ENCODE measurements at regions not wholly inside any gene's neighbourhood (a gene's known extent, or its start where the extent isn't known, plus 50 kb on each side); places are given as distances from the start of the nearest gene placed in this dataset.
A peak's percentile ranks its signal among the peaks of the same experiment; 100 is the strongest.

DNA sequence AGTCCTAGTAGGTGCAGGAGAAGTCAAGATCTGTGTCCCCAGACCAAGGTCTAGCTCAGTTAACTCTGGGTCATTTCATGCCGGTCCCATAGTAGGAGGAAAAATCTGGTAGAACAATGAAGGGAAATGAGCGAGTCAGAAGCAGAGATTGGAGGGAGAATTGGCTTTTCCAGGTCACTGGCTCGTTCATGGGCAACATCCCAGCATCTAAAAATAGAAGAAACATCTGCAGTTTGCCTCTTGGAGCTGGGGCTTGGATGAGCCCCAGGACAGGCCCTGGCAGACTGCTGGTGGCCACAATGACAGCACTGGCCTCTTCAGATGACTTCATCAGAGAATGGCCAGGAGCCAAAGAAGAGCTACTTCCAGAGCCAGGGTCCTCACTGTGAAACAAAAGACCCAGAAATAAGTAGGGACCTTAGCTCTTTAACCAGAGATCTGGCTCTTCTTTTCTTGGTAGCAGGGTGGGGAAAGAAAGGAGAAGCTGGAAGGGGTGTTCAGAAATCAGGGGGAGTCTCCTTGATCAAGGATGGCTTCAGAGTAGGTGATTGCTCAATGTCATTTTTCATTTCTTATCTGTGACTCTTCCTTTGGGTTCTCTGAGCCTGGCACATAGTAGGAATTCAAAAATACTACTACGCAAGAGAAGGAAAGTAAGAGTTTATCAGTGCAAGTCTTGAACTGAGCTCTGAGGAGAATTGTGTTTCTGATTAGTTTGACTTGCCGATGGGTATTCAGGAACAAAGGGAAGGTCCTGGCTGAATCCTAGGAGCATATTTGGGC, 102.6 kb downstream of the TMPRSS5 start:
- no peak overlapping the region for H3K4me3 ChIP-seq
- H3K27ac ChIP-seq = no peak overlapping the region
- no peak overlapping the region for H2AFZ ChIP-seq
- peaks cover 6% of the 10 kb centered on the region; the same call in 1 of the 2 replicates for H3K4me1 ChIP-seq (ENCODE audit: insufficient read depth)
- H3K9me2 ChIP-seq (ENCODE audit: insufficient read depth) = no peaks in the 10 kb centered on the region
- H3K79me2 ChIP-seq (ENCODE audit: insufficient read depth) = no peaks in the 10 kb centered on the region
- H3K9me3 ChIP-seq (ENCODE audit: low read depth) = no peaks in the 10 kb centered on the region
- peak; percentile 71 for DNase-seq
- TF ChIP-seq EZH2phosphoT487 (IDR thresholded peaks at IDR 0.05; ENCODE audit: insufficient read depth, low read depth) (no peak), EZH2 (IDR thresholded peaks at IDR 0.05; ENCODE audit: insufficient read depth, poor library complexity, severe bottlenecking) (no peak)
- peak overlapping the region; percentile 21 for H3K4me2 ChIP-seq (ENCODE audit: unreplicated experiment)
- H3K27me3 ChIP-seq (replicated peaks; ENCODE audit: insufficient read depth) = peaks cover 28% of the 10 kb centered on the region
- no peaks in the 10 kb centered on the region for H4K20me1 ChIP-seq (ENCODE audit: insufficient read depth)
- H3F3A ChIP-seq (ENCODE audit: insufficient read depth) = no peaks in the 10 kb centered on the region
- in situ Hi-C loops (cut with MboI) = no loop called here
- no peak overlapping the region for H3K9ac ChIP-seq
- no peaks in the 10 kb centered on the region for H3K36me3 ChIP-seq (ENCODE audit: low read depth)
- 23% methylated on average over 5 of the region's 5 CpGs for WGBS, 2 experiments (ENCODE audit: low coverage in 1 of 2, low lambda C conversion rate in 2 of 2, missing lambda C conversion rate in 2 of 2)

DNA sequence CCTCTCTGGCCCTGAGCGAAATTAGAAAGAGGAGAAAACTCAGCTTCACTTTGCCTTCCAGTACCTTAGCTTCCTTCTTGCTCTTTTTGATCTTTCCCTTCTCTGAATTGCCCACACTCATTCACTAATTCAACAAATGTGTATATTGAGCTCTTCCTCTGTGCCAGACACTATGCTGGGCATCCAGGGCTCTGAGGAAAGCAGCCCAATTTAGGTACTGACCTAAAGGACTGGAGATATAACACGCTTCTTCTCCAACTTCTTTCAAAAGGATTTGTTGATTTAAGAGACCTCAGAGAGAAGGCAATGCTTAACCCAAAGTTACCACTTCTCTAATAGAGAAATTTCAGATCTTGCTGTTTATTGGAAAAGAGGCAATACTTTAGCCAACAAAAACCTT, 103.6 kb downstream of the TMPRSS5 start:
- H3K9me3 ChIP-seq (ENCODE audit: low read depth) = no peaks in the 10 kb centered on the region
- H3K4me2 ChIP-seq (ENCODE audit: unreplicated experiment) = no peak overlapping the region
- no peak overlapping the region for H3K27ac ChIP-seq
- in situ Hi-C loops (cut with MboI) = no loop called here
- H3K9me2 ChIP-seq (ENCODE audit: insufficient read depth) = no peaks in the 10 kb centered on the region
- WGBS, 2 experiments (ENCODE audit: low coverage in 1 of 2, low lambda C conversion rate in 2 of 2, missing lambda C conversion rate in 2 of 2) = 68 to 71% methylated on average over 2 of the region's 2 CpGs
- no peaks in the 10 kb centered on the region for H3F3A ChIP-seq (ENCODE audit: insufficient read depth)
- H3K9ac ChIP-seq = no peak overlapping the region
- no peak overlapping the region for H3K4me3 ChIP-seq
- TF ChIP-seq EZH2 (IDR thresholded peaks at IDR 0.05; ENCODE audit: insufficient read depth, poor library complexity, severe bottlenecking) (no peak), EZH2phosphoT487 (IDR thresholded peaks at IDR 0.05; ENCODE audit: insufficient read depth, low read depth) (no peak)
- H3K4me1 ChIP-seq (ENCODE audit: insufficient read depth) = peaks cover 6% of the 10 kb centered on the region; the same call in 1 of the 2 replicates
- peaks cover 36% of the 10 kb centered on the region for H3K27me3 ChIP-seq (replicated peaks; ENCODE audit: insufficient read depth)
- H3K79me2 ChIP-seq (ENCODE audit: insufficient read depth) = no peaks in the 10 kb centered on the region
- H2AFZ ChIP-seq = no peak overlapping the region
- H4K20me1 ChIP-seq (ENCODE audit: insufficient read depth) = no peaks in the 10 kb centered on the region
- H3K36me3 ChIP-seq (ENCODE audit: low read depth) = no peaks in the 10 kb centered on the region
- no peak for DNase-seq

DNA sequence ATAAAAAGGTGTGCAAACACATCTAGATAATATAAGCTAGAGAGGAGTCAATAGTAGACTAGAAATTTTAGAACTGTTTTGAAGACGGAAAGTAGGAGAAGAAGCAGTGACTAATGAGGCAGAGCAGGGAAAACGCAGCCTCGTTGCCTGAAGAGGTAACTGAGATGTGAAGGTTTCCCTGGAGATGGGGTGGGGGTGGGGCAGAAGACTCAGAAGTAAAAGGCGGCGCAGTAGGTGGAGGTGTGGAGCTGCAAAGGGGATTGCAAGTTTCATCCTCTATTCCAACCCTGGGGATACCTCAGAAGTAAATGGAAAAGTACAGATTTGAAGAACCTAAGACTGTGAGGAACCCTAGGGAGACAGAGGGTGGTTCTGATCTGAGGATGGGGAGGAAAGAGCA, 109.5 kb downstream of the TMPRSS5 start:
- 59 to 67% methylated on average over 4 to 5 of the region's 5 CpGs for WGBS, 2 experiments (ENCODE audit: low coverage in 1 of 2, low lambda C conversion rate in 2 of 2, missing lambda C conversion rate in 2 of 2)
- no peak overlapping the region for H3K4me2 ChIP-seq (ENCODE audit: unreplicated experiment)
- in situ Hi-C loops (cut with MboI) = no loop called here

DNA sequence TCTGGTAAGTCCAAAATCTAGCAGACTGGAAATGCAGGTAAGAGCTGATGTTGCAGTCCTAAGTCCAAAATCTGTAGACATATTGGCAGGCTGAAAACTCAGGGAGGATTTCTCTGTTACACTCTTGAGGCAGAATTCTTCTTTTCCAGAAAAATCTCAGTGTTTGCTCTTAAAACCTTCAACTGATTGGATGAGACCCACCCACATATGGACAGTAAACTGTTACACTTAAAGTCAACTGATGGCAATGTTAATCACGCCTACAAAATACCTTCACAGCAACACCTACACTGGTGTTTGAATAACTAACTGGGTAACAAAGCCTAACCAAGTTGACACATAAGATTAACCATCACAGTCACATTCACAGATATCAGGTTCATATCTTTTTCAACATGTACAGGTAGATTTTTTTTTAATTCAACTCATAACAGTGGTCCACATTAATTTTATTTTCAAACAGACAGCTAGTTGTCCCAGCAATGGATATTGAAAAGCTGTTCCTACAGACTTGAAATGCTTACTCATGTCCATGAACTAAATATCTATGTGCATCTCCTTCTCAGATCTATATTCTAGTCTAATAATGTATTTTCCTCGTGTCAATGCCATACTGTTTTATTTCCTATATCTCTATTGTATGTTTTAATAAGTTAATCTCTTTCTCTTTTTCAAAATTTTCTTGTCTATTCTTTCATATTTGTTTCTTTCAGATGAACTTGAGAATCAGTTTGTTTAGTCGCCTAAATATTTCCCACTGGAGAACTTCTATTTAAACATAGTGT, 110.1 kb downstream of the TMPRSS5 start:
- TF ChIP-seq EZH2 (IDR thresholded peaks at IDR 0.05; ENCODE audit: insufficient read depth, poor library complexity, severe bottlenecking) (no peak), EZH2phosphoT487 (IDR thresholded peaks at IDR 0.05; ENCODE audit: insufficient read depth, low read depth) (no peak)
- no peak overlapping the region for H3K4me2 ChIP-seq (ENCODE audit: unreplicated experiment)
- no peaks in the 10 kb centered on the region for H3K36me3 ChIP-seq (ENCODE audit: low read depth)
- no peak overlapping the region for H3K9ac ChIP-seq
- H3K27ac ChIP-seq = no peak overlapping the region
- WGBS, 2 experiments (ENCODE audit: low coverage in 1 of 2, low lambda C conversion rate in 2 of 2, missing lambda C conversion rate in 2 of 2) = 52 to 54% methylated on average over 3 of the region's 3 CpGs
- peaks cover 19% of the 10 kb centered on the region for H3K27me3 ChIP-seq (replicated peaks; ENCODE audit: insufficient read depth)
- no peaks in the 10 kb centered on the region for H3F3A ChIP-seq (ENCODE audit: insufficient read depth)
- H3K79me2 ChIP-seq (ENCODE audit: insufficient read depth) = no peaks in the 10 kb centered on the region
- in situ Hi-C loops (cut with MboI) = no loop called here
- no peak overlapping the region for H2AFZ ChIP-seq
- H4K20me1 ChIP-seq (ENCODE audit: insufficient read depth) = no peaks in the 10 kb centered on the region
- no peak overlapping the region for H3K4me3 ChIP-seq
- H3K9me3 ChIP-seq (ENCODE audit: low read depth) = no peaks in the 10 kb centered on the region
- no peak for DNase-seq
- H3K9me2 ChIP-seq (ENCODE audit: insufficient read depth) = no peaks in the 10 kb centered on the region
- H3K4me1 ChIP-seq (ENCODE audit: insufficient read depth) = peaks cover 17% of the 10 kb centered on the region

More for the DNA sequence above, 109.5 kb downstream of the TMPRSS5 start:
- Histone ChIP-seq H3K27me3 (replicated peaks; ENCODE audit: insufficient read depth) (peaks cover 25% of the 10 kb centered on the region), H3K36me3 (ENCODE audit: low read depth) (no peaks in the 10 kb centered on the region), H2AFZ (no peak overlapping the region), H3F3A (ENCODE audit: insufficient read depth) (no peaks in the 10 kb centered on the region), H4K20me1 (ENCODE audit: insufficient read depth) (no peaks in the 10 kb centered on the region), H3K4me1 (ENCODE audit: insufficient read depth) (peaks cover 17% of the 10 kb centered on the region), H3K9ac (no peak overlapping the region), H3K9me3 (ENCODE audit: low read depth) (no peaks in the 10 kb centered on the region), H3K27ac (no peak overlapping the region), H3K4me3 (no peak overlapping the region), H3K9me2 (ENCODE audit: insufficient read depth) (no peaks in the 10 kb centered on the region), H3K79me2 (ENCODE audit: insufficient read depth) (no peaks in the 10 kb centered on the region)
- no peak for TF ChIP-seq EZH2 (IDR thresholded peaks at IDR 0.05; ENCODE audit: insufficient read depth, poor library complexity, severe bottlenecking)
- TF ChIP-seq EZH2phosphoT487 (IDR thresholded peaks at IDR 0.05; ENCODE audit: insufficient read depth, low read depth) = no peak
- no peak for DNase-seq

Data from GM23248 (cell line).